ENCODE measurements at regions not wholly inside any gene's neighbourhood (a gene's known extent, or its start where the extent isn't known, plus 50 kb on each side); places are given as distances from the start of the nearest gene placed in this dataset.

GRCh38 chr1:193700710-193701355, 514.4 kb upstream of the B3GALT2 start:
- TF ChIP-seq POLR2AphosphoS5 (IDR thresholded peaks at IDR 0.05; ENCODE audit: low read depth, low read length) (no peak), REST (IDR thresholded peaks at IDR 0.05; ENCODE audit: insufficient read depth in 1 of 2, low read depth in 2 of 2, low read length in 2 of 2) (no peak), TAF1 (IDR thresholded peaks at IDR 0.05; ENCODE audit: borderline replicate concordance, insufficient read depth, low read length) (no peak), FOXP2 (optimal IDR thresholded peaks at IDR 0.05; ENCODE audit: borderline replicate concordance, extremely low read depth, extremely low read length, insufficient read depth) (no peak), SIN3A (IDR thresholded peaks at IDR 0.05; ENCODE audit: borderline replicate concordance, insufficient read depth, low read length) (no peak)
